Colonic mucosa (tissue), 4 donors: ENCODE measurements at regions not wholly inside any gene's neighbourhood (a gene's known extent, or its start where the extent isn't known, plus 50 kb on each side); places are given as distances from the start of the nearest gene placed in this dataset.

ENCODE experiments used
- DNase-seq: peaks from one replicate; pipeline ENCODE4 v3.0.0-alpha.2; 2020
- H3K27ac ChIP-seq: fragments of 200-600 bp; one replicate; pipeline ENCODE4 v1.8.0; 2021
- H3K27me3 ChIP-seq: fragments of 200-600 bp; one replicate; pipeline ENCODE4 v1.8.0; 2021
- H3K36me3 ChIP-seq: fragments of 200-600 bp; one replicate; pipeline ENCODE4 v1.8.0; 2021
- H3K4me1 ChIP-seq: fragments of 200-600 bp; one replicate; pipeline ENCODE4 v1.8.0; 2021; ENCODE audit warnings: mild to moderate bottlenecking
- H3K4me3 ChIP-seq: fragments of 200-600 bp; one replicate; pipeline ENCODE4 v1.8.0; 2021
- H3K9ac ChIP-seq, 2 donors: one replicate each; pipeline ENCODE4 v1.7.0; 2013; ENCODE audit warnings: control low read depth in 2 of 2, low read depth in 2 of 2, low read length in 2 of 2
- H3K9me3 ChIP-seq: fragments of 200-600 bp; one replicate; pipeline ENCODE4 v1.8.0; 2021
- intact Hi-C: fragments of 100-400 bp; cut with DNase I; formaldehyde crosslinking; loops from one replicate; pipeline ENCODE4 v1.14.1; 2022
- TF ChIP-seq, protein P1 (sequence below): fragments of 200-600 bp; IDR thresholded peaks from one replicate; pipeline ENCODE4 v1.8.0; 2022; ENCODE audit warnings: antibody characterized with exemption, mild to moderate bottlenecking
- donor health status: healthy.
- donor health status: DM: no; HTN: no; CAD: no.
- donor health status: DM: no; HTN: no; CAD: no.

DNA sequence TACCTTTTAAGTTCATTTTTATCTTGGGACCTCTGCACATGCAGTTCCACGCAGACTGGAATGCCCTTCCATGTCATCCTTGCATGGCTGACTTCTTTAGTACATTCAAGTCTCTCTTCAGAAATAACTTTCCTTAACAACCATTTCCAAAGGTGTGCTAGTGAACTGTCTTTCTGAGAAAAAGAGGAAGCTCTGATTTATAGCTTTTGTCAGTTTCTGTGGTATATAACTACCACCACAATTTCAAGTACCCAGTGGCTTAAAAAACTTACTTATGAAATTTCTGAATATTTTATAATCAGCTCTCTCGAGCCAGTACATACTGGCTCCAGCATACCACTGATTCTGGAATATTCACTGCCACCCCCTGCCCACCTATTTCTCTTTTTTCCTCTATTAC is 1613.8 kb downstream of the MAT2B start:
- H3K9me3 ChIP-seq = no peaks in the 10 kb centered on the region
- DNase-seq = no peak
- H3K4me3 ChIP-seq = no peak overlapping the region
- no peak overlapping the region for H3K27ac ChIP-seq
- no peaks in the 10 kb centered on the region for H3K27me3 ChIP-seq
- no peak overlapping the region for H3K9ac ChIP-seq
- no peaks in the 10 kb centered on the region for H3K4me1 ChIP-seq
- intact Hi-C loops = no loop called here
- H3K36me3 ChIP-seq = no peaks in the 10 kb centered on the region
- TF ChIP-seq, protein P1, sequence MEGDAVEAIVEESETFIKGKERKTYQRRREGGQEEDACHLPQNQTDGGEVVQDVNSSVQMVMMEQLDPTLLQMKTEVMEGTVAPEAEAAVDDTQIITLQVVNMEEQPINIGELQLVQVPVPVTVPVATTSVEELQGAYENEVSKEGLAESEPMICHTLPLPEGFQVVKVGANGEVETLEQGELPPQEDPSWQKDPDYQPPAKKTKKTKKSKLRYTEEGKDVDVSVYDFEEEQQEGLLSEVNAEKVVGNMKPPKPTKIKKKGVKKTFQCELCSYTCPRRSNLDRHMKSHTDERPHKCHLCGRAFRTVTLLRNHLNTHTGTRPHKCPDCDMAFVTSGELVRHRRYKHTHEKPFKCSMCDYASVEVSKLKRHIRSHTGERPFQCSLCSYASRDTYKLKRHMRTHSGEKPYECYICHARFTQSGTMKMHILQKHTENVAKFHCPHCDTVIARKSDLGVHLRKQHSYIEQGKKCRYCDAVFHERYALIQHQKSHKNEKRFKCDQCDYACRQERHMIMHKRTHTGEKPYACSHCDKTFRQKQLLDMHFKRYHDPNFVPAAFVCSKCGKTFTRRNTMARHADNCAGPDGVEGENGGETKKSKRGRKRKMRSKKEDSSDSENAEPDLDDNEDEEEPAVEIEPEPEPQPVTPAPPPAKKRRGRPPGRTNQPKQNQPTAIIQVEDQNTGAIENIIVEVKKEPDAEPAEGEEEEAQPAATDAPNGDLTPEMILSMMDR = no peak

DNA sequence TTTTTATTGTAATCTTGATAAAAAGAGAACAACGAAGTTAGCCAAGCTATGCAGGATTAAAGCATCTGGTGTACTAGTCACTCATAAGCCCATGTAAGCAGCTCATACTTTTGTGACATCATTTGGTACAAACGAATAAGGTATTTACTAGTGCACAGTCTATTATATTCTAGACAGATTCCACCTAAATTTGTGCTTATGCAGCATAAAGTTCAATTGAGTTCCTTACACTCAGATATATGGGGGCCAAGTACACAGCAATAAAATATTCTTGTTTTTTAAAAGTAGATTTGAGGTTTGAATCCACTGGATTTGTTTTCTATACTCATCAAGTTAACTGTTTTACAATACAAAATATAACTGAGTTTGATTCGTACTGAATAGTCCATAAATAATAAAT is 1621.2 kb downstream of the MAT2B start:
- Histone ChIP-seq H3K9me3 (no peaks in the 10 kb centered on the region), H3K9ac (no peak overlapping the region), H3K4me3 (no peak overlapping the region), H3K36me3 (no peaks in the 10 kb centered on the region), H3K27ac (no peak overlapping the region), H3K27me3 (no peaks in the 10 kb centered on the region), H3K4me1 (no peaks in the 10 kb centered on the region)
- DNase-seq = no peak
- TF ChIP-seq, protein P1 = no peak
- intact Hi-C loops = no loop called here

DNA sequence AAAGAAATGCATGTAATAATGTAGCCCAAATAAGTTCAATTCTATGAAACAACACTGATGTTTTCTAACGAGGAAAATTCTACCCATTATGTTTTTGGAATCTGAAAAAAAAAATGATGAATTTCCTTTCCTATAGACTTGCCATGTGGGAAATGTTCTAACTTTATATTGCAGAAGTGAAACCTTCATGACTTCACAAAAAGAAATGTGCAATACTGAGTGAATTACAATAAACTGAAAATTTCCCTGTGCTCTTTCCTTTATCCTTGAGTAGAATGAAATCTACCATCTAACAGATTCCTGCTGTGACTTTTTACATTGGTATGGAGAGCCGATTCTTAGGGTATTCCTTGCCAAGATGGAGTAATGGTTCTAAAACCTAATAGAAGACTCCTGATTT is 1622.5 kb downstream of the MAT2B start:
- Histone ChIP-seq H3K36me3 (no peaks in the 10 kb centered on the region), H3K4me1 (no peaks in the 10 kb centered on the region), H3K9me3 (no peaks in the 10 kb centered on the region), H3K27ac (no peak overlapping the region), H3K9ac (no peak overlapping the region), H3K4me3 (no peak overlapping the region), H3K27me3 (no peaks in the 10 kb centered on the region)
- TF ChIP-seq, protein P1 = no peak
- no peak for DNase-seq
- intact Hi-C loops = no loop called here

DNA sequence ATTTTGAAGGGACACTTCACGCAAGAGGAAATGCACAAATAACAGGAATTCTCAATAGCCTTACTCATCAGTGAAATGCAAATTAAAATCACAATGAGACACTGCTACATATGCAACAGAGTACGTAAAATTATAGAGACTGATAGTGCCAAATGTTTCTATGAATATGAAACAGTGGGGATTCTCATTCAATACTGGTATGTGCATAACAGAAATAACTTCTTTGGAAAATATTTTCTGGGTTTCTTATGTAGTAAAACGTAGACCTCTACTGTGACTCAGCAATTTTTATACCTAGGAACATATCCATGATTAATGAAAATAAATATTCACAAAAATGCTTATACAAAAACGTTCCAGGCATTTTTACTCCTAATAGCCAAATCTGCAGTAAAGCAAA is 1625.2 kb downstream of the MAT2B start:
- intact Hi-C loops = no loop called here
- Histone ChIP-seq H3K9me3 (no peaks in the 10 kb centered on the region), H3K9ac (no peak overlapping the region), H3K4me1 (no peaks in the 10 kb centered on the region), H3K36me3 (no peaks in the 10 kb centered on the region), H3K4me3 (no peak overlapping the region), H3K27me3 (no peaks in the 10 kb centered on the region), H3K27ac (no peak overlapping the region)
- no peak for DNase-seq
- TF ChIP-seq, protein P1 = no peak

DNA sequence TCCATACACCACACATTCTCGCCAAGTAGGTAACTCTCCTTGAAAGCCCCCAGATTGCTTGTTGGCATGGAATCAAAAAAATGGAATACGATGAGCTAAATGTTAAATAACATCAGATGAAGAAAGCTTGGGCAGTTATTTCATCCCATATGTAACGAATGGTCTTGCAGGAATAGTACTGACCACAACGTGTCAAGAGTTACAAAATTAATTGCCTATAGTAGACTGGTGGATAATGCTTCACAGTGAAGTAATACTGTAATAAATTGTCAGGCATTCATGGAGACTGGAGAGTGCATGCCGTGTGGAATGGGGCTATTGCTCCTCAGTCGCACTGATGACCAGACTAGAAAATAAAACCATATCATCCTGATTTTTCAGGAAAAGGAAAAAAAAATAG is 1628.7 kb downstream of the MAT2B start:
- Histone ChIP-seq H3K9me3 (no peaks in the 10 kb centered on the region), H3K4me3 (no peak overlapping the region), H3K4me1 (no peaks in the 10 kb centered on the region), H3K9ac (no peak overlapping the region), H3K27ac (no peak overlapping the region), H3K36me3 (no peaks in the 10 kb centered on the region), H3K27me3 (no peaks in the 10 kb centered on the region)
- intact Hi-C loops = no loop called here
- TF ChIP-seq, protein P1 = no peak
- no peak for DNase-seq

DNA sequence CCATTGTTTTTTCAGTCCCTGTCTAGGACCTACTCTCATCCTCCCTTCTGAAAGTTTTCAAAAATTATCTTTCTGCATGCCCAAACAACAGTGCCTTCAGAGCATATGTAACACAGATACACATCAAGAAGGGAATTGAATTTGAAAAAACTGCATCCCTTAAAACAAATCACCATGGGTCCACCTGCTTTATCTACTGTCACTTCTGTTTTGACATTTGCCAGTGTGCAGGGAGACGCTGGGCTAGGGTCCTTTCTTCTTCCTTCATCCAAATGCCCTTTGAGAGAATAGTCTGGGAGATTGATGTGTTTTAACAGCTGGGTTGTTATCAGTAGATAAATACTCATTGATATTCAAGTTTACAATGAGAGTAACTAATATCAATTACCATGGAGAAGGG is 1630.1 kb downstream of the MAT2B start:
- H3K27me3 ChIP-seq = no peaks in the 10 kb centered on the region
- DNase-seq = no peak
- intact Hi-C loops = no loop called here
- no peaks in the 10 kb centered on the region for H3K9me3 ChIP-seq
- TF ChIP-seq, protein P1 = no peak
- H3K4me3 ChIP-seq = no peak overlapping the region
- H3K4me1 ChIP-seq = no peaks in the 10 kb centered on the region
- H3K9ac ChIP-seq = no peak overlapping the region
- H3K27ac ChIP-seq = no peak overlapping the region
- H3K36me3 ChIP-seq = no peaks in the 10 kb centered on the region
